ENCODE measurements at regions not wholly inside any gene's neighbourhood (a gene's known extent, or its start where the extent isn't known, plus 50 kb on each side); places are given as distances from the start of the nearest gene placed in this dataset.

DNA sequence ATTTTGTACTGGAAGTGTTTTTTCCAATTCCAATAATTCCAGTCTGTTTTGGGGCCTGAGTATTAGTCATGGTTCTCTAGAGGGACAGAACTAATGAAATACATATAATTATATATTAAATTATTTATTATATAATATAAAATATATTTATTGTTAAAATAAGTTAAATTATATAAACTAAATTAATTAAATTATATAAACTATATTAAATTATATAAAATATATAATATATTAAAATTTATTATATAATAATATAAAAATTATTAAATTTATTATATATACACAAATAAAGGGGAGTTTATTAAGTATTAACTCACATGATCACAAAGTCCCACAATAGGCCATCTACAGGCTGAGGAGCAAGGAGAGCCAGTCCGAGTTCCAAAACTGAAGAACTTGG is 253.4 kb upstream of the NETO1 start:
- ATAC-seq (no peak), DNase-seq (ENCODE audit: low spot score) (no peak)
- H3K9me3 Mint-ChIP-seq = no peaks in the 10 kb centered on the region
- H3K27me3 ChIP-seq (ENCODE audit: insufficient read depth) = no peaks in the 10 kb centered on the region
- no peak for TF ChIP-seq NANOG (IDR thresholded peaks at IDR 0.05; ENCODE audit: borderline replicate concordance)
- TF ChIP-seq EZH2phosphoT487 (IDR thresholded peaks at IDR 0.05; ENCODE audit: unreplicated experiment) = no peak
- no peak for TF ChIP-seq JUNB (IDR thresholded peaks at IDR 0.05; ENCODE audit: unreplicated experiment)
- TF ChIP-seq CREB1 (CRISPR knock-in tag; IDR thresholded peaks at IDR 0.05; ENCODE audit: low read depth) = no peak
- no peak for TF ChIP-seq ZNF331 (CRISPR knock-in tag; IDR thresholded peaks at IDR 0.05; ENCODE audit: low read depth)
- TF ChIP-seq, protein P1, sequence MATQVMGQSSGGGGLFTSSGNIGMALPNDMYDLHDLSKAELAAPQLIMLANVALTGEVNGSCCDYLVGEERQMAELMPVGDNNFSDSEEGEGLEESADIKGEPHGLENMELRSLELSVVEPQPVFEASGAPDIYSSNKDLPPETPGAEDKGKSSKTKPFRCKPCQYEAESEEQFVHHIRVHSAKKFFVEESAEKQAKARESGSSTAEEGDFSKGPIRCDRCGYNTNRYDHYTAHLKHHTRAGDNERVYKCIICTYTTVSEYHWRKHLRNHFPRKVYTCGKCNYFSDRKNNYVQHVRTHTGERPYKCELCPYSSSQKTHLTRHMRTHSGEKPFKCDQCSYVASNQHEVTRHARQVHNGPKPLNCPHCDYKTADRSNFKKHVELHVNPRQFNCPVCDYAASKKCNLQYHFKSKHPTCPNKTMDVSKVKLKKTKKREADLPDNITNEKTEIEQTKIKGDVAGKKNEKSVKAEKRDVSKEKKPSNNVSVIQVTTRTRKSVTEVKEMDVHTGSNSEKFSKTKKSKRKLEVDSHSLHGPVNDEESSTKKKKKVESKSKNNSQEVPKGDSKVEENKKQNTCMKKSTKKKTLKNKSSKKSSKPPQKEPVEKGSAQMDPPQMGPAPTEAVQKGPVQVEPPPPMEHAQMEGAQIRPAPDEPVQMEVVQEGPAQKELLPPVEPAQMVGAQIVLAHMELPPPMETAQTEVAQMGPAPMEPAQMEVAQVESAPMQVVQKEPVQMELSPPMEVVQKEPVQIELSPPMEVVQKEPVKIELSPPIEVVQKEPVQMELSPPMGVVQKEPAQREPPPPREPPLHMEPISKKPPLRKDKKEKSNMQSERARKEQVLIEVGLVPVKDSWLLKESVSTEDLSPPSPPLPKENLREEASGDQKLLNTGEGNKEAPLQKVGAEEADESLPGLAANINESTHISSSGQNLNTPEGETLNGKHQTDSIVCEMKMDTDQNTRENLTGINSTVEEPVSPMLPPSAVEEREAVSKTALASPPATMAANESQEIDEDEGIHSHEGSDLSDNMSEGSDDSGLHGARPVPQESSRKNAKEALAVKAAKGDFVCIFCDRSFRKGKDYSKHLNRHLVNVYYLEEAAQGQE (IDR thresholded peaks at IDR 0.05; ENCODE audit: unreplicated experiment) = no peak
- no peak for TF ChIP-seq EZH2 (IDR thresholded peaks at IDR 0.05; ENCODE audit: low read depth, unreplicated experiment)
- TF ChIP-seq, protein P2, sequence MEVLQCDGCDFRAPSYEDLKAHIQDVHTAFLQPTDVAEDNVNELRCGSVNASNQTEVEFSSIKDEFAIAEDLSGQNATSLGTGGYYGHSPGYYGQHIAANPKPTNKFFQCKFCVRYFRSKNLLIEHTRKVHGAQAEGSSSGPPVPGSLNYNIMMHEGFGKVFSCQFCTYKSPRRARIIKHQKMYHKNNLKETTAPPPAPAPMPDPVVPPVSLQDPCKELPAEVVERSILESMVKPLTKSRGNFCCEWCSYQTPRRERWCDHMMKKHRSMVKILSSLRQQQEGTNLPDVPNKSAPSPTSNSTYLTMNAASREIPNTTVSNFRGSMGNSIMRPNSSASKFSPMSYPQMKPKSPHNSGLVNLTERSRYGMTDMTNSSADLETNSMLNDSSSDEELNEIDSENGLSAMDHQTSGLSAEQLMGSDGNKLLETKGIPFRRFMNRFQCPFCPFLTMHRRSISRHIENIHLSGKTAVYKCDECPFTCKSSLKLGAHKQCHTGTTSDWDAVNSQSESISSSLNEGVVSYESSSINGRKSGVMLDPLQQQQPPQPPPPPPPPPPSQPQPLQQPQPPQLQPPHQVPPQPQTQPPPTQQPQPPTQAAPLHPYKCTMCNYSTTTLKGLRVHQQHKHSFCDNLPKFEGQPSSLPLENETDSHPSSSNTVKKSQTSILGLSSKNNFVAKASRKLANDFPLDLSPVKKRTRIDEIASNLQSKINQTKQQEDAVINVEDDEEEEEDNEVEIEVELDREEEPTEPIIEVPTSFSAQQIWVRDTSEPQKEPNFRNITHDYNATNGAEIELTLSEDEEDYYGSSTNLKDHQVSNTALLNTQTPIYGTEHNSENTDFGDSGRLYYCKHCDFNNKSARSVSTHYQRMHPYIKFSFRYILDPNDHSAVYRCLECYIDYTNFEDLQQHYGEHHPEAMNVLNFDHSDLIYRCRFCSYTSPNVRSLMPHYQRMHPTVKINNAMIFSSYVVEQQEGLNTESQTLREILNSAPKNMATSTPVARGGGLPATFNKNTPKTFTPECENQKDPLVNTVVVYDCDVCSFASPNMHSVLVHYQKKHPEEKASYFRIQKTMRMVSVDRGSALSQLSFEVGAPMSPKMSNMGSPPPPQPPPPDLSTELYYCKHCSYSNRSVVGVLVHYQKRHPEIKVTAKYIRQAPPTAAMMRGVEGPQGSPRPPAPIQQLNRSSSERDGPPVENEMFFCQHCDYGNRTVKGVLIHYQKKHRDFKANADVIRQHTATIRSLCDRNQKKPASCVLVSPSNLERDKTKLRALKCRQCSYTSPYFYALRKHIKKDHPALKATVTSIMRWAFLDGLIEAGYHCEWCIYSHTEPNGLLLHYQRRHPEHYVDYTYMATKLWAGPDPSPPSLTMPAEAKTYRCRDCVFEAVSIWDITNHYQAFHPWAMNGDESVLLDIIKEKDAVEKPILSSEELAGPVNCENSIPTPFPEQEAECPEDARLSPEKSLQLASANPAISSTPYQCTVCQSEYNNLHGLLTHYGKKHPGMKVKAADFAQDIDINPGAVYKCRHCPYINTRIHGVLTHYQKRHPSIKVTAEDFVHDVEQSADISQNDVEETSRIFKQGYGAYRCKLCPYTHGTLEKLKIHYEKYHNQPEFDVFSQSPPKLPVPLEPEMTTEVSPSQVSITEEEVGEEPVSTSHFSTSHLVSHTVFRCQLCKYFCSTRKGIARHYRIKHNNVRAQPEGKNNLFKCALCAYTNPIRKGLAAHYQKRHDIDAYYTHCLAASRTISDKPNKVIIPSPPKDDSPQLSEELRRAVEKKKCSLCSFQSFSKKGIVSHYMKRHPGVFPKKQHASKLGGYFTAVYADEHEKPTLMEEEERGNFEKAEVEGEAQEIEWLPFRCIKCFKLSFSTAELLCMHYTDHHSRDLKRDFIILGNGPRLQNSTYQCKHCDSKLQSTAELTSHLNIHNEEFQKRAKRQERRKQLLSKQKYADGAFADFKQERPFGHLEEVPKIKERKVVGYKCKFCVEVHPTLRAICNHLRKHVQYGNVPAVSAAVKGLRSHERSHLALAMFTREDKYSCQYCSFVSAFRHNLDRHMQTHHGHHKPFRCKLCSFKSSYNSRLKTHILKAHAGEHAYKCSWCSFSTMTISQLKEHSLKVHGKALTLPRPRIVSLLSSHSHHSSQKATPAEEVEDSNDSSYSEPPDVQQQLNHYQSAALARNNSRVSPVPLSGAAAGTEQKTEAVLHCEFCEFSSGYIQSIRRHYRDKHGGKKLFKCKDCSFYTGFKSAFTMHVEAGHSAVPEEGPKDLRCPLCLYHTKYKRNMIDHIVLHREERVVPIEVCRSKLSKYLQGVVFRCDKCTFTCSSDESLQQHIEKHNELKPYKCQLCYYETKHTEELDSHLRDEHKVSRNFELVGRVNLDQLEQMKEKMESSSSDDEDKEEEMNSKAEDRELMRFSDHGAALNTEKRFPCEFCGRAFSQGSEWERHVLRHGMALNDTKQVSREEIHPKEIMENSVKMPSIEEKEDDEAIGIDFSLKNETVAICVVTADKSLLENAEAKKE (CRISPR knock-in tag; IDR thresholded peaks at IDR 0.05) = no peak
- TF ChIP-seq, protein P3, sequence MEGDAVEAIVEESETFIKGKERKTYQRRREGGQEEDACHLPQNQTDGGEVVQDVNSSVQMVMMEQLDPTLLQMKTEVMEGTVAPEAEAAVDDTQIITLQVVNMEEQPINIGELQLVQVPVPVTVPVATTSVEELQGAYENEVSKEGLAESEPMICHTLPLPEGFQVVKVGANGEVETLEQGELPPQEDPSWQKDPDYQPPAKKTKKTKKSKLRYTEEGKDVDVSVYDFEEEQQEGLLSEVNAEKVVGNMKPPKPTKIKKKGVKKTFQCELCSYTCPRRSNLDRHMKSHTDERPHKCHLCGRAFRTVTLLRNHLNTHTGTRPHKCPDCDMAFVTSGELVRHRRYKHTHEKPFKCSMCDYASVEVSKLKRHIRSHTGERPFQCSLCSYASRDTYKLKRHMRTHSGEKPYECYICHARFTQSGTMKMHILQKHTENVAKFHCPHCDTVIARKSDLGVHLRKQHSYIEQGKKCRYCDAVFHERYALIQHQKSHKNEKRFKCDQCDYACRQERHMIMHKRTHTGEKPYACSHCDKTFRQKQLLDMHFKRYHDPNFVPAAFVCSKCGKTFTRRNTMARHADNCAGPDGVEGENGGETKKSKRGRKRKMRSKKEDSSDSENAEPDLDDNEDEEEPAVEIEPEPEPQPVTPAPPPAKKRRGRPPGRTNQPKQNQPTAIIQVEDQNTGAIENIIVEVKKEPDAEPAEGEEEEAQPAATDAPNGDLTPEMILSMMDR (conservative IDR thresholded peaks at IDR 0.05; ENCODE audit: low read depth in 2 of 2) = no peak
- no peak for TF ChIP-seq POLR2AphosphoS5 (IDR thresholded peaks at IDR 0.05; ENCODE audit: low read depth)
- TF ChIP-seq, protein P4, sequence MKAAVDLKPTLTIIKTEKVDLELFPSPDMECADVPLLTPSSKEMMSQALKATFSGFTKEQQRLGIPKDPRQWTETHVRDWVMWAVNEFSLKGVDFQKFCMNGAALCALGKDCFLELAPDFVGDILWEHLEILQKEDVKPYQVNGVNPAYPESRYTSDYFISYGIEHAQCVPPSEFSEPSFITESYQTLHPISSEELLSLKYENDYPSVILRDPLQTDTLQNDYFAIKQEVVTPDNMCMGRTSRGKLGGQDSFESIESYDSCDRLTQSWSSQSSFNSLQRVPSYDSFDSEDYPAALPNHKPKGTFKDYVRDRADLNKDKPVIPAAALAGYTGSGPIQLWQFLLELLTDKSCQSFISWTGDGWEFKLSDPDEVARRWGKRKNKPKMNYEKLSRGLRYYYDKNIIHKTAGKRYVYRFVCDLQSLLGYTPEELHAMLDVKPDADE (IDR thresholded peaks at IDR 0.05) = no peak
- no peak for TF ChIP-seq ZNF114 (CRISPR knock-in tag; IDR thresholded peaks at IDR 0.05)
- TF ChIP-seq STAT1 (IDR thresholded peaks at IDR 0.05; ENCODE audit: unreplicated experiment) = no peak
- H3K27me3 Mint-ChIP-seq (ENCODE audit: insufficient read depth, low read depth, poor library complexity) = peaks cover 2% of the 10 kb centered on the region
- no peaks in the 10 kb centered on the region for H3K4me1 ChIP-seq (ENCODE audit: insufficient read depth)
- no peaks in the 10 kb centered on the region for H3F3A ChIP-seq (replicated peaks; ENCODE audit: low read depth)
- H3K36me3 Mint-ChIP-seq (ENCODE audit: low read depth) = no peaks in the 10 kb centered on the region
- no peaks in the 10 kb centered on the region for H3K9me2 ChIP-seq (ENCODE audit: insufficient read depth)
- no peaks in the 10 kb centered on the region for H3K36me3 ChIP-seq (ENCODE audit: insufficient read depth)
- H3K27ac Mint-ChIP-seq = no peak overlapping the region
- no peak overlapping the region for H3K4me3 Mint-ChIP-seq
- H3K79me2 ChIP-seq (replicated peaks; ENCODE audit: insufficient read depth) = no peaks in the 10 kb centered on the region
- no peak overlapping the region for H2AFZ ChIP-seq
- H3K27ac ChIP-seq (ENCODE audit: low read depth) = no peak overlapping the region
- no peak overlapping the region for H3K4me2 ChIP-seq
- peaks cover 3% of the 10 kb centered on the region; the same call in 1 of the 3 replicates for H3K4me1 Mint-ChIP-seq
- no peak overlapping the region for H3K4me3 ChIP-seq
- no peaks in the 10 kb centered on the region; the same call in 1 of the 2 replicates for H4K20me1 ChIP-seq (replicated peaks; ENCODE audit: insufficient read depth)

Data from GM23338 (cell line).